ENCODE measurements at regions not wholly inside any gene's neighbourhood (a gene's known extent, or its start where the extent isn't known, plus 50 kb on each side); places are given as distances from the start of the nearest gene placed in this dataset.

DNA sequence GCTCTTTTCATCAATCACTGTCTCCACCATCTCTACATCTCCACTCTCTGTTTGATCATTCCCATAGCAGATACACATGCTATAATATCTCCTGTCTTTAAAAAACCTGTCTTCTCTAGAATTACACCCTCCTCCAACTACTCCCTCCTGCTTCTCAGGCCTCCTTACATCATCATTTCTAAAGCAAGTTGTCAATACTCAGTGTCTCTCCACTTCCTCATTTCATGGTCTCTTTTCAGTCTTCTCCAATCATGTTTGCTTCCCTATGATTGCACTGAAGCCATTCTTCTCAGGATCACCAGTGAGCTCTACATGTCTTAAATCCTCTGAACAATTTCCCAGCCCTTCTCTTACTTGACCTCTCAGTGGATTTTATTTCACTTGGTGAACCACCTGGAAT is 87.0 kb upstream of the ZNF280D start:
- Histone ChIP-seq H3K27me3 (replicated peaks; ENCODE audit: insufficient read depth, low read length) (no peaks in the 10 kb centered on the region), H3K4me2 (ENCODE audit: low read depth, low read length) (no peak overlapping the region), H3K9me2 (replicated peaks; ENCODE audit: insufficient read depth, low read length) (no peaks in the 10 kb centered on the region), H4K20me1 (ENCODE audit: insufficient read depth, low read length) (no peaks in the 10 kb centered on the region), H3K9me3 (replicated peaks; ENCODE audit: insufficient read depth, low read length) (no peaks in the 10 kb centered on the region), H2AFZ (ENCODE audit: low read length) (no peak overlapping the region), H3K4me3 (ENCODE audit: low read length) (no peak overlapping the region), H3K79me2 (ENCODE audit: low read length) (no peaks in the 10 kb centered on the region), H3K9ac (ENCODE audit: low read length) (no peak overlapping the region), H3K4me1 (ENCODE audit: low read length) (no peaks in the 10 kb centered on the region), H3K27ac (ENCODE audit: low read length) (no peak overlapping the region), H3F3A (ENCODE audit: insufficient read depth, low read length) (no peaks in the 10 kb centered on the region), H3K36me3 (replicated peaks; ENCODE audit: insufficient read depth, low read length) (no peaks in the 10 kb centered on the region)
- DNase-seq: no peak
- TF ChIP-seq EZH2 (optimal IDR thresholded peaks at IDR 0.05; ENCODE audit: low read depth, low read length) (no peak), EZH2phosphoT487 (IDR thresholded peaks at IDR 0.05; ENCODE audit: low read length) (no peak)
- TF ChIP-seq, protein P1, sequence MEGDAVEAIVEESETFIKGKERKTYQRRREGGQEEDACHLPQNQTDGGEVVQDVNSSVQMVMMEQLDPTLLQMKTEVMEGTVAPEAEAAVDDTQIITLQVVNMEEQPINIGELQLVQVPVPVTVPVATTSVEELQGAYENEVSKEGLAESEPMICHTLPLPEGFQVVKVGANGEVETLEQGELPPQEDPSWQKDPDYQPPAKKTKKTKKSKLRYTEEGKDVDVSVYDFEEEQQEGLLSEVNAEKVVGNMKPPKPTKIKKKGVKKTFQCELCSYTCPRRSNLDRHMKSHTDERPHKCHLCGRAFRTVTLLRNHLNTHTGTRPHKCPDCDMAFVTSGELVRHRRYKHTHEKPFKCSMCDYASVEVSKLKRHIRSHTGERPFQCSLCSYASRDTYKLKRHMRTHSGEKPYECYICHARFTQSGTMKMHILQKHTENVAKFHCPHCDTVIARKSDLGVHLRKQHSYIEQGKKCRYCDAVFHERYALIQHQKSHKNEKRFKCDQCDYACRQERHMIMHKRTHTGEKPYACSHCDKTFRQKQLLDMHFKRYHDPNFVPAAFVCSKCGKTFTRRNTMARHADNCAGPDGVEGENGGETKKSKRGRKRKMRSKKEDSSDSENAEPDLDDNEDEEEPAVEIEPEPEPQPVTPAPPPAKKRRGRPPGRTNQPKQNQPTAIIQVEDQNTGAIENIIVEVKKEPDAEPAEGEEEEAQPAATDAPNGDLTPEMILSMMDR (IDR thresholded peaks at IDR 0.05; ENCODE audit: low read length): no peak

GRCh38 chr15:56817321-56818080 is 84.2 kb upstream of the ZNF280D start:
- no peaks in the 10 kb centered on the region for H3K79me2 ChIP-seq (ENCODE audit: low read length)
- H3K9ac ChIP-seq (ENCODE audit: low read length): no peak overlapping the region
- no peak overlapping the region for H3K4me3 ChIP-seq (ENCODE audit: low read length)
- H3K36me3 ChIP-seq (replicated peaks; ENCODE audit: insufficient read depth, low read length): no peaks in the 10 kb centered on the region
- no peak overlapping the region for H3K27ac ChIP-seq (ENCODE audit: low read length)
- H3K4me2 ChIP-seq (ENCODE audit: low read depth, low read length): no peak overlapping the region
- H4K20me1 ChIP-seq (ENCODE audit: insufficient read depth, low read length): no peaks in the 10 kb centered on the region
- H3K4me1 ChIP-seq (ENCODE audit: low read length): peaks cover 16% of the 10 kb centered on the region
- no peaks in the 10 kb centered on the region for H3K27me3 ChIP-seq (replicated peaks; ENCODE audit: insufficient read depth, low read length)
- H3K9me3 ChIP-seq (replicated peaks; ENCODE audit: insufficient read depth, low read length): no peaks in the 10 kb centered on the region
- no peak for DNase-seq
- no peak overlapping the region for H2AFZ ChIP-seq (ENCODE audit: low read length)
- TF ChIP-seq EZH2phosphoT487 (IDR thresholded peaks at IDR 0.05; ENCODE audit: low read length): no peak
- TF ChIP-seq EZH2 (optimal IDR thresholded peaks at IDR 0.05; ENCODE audit: low read depth, low read length): no peak
- TF ChIP-seq, protein P1 (IDR thresholded peaks at IDR 0.05; ENCODE audit: low read length): no peak
- no peaks in the 10 kb centered on the region for H3K9me2 ChIP-seq (replicated peaks; ENCODE audit: insufficient read depth, low read length)
- no peaks in the 10 kb centered on the region for H3F3A ChIP-seq (ENCODE audit: insufficient read depth, low read length)

- H3K4me3 ChIP-seq (ENCODE audit: low read length): no peak overlapping the region
- H3K36me3 ChIP-seq (replicated peaks; ENCODE audit: insufficient read depth, low read length): no peaks in the 10 kb centered on the region
- no peaks in the 10 kb centered on the region for H3K9me3 ChIP-seq (replicated peaks; ENCODE audit: insufficient read depth, low read length)
- H2AFZ ChIP-seq (ENCODE audit: low read length): no peak overlapping the region
- H3K4me2 ChIP-seq (ENCODE audit: low read depth, low read length): no peak overlapping the region
- H3K9me2 ChIP-seq (replicated peaks; ENCODE audit: insufficient read depth, low read length): no peaks in the 10 kb centered on the region
- no peaks in the 10 kb centered on the region for H4K20me1 ChIP-seq (ENCODE audit: insufficient read depth, low read length)
- no peaks in the 10 kb centered on the region for H3K79me2 ChIP-seq (ENCODE audit: low read length)
- peaks cover 23% of the 10 kb centered on the region for H3K4me1 ChIP-seq (ENCODE audit: low read length)
- TF ChIP-seq, protein P1 (IDR thresholded peaks at IDR 0.05; ENCODE audit: low read length): no peak
- no peak for TF ChIP-seq EZH2phosphoT487 (IDR thresholded peaks at IDR 0.05; ENCODE audit: low read length)
- no peak for TF ChIP-seq EZH2 (optimal IDR thresholded peaks at IDR 0.05; ENCODE audit: low read depth, low read length)
- no peaks in the 10 kb centered on the region for H3K27me3 ChIP-seq (replicated peaks; ENCODE audit: insufficient read depth, low read length)
- H3K27ac ChIP-seq (ENCODE audit: low read length): no peak overlapping the region
- DNase-seq: no peak
- H3F3A ChIP-seq (ENCODE audit: insufficient read depth, low read length): no peaks in the 10 kb centered on the region; the same call in 1 of the 2 replicates
- no peak overlapping the region for H3K9ac ChIP-seq (ENCODE audit: low read length)
These were observed 83.5 kb upstream of the ZNF280D start for GRCh38 chr15:56816781-56817180.
